Right ventricle myocardium inferior (tissue), 1 donor: ENCODE measurements at regions not wholly inside any gene's neighbourhood (a gene's known extent, or its start where the extent isn't known, plus 50 kb on each side); places are given as distances from the start of the nearest gene placed in this dataset.
"Not testable (repeated sequence)": the region's sequence is repeated elsewhere in the genome, so short reads cannot be mapped to it uniquely, and the experiment has no call there.

Experiments
- ATAC-seq: fragments of 200-7000 bp; cut with Tn5 transposase; one replicate; pipeline ENCODE4 v1.9.1; 2020; ENCODE audit warnings: mild to moderate bottlenecking, moderate library complexity
- DNase-seq: peaks from one replicate; pipeline ENCODE4 v3.0.0; 2021; ENCODE audit errors: missing footprints
- intact Hi-C: fragments of 100-400 bp; cut with DNase I; formaldehyde crosslinking; loops from one replicate; pipeline ENCODE4 v1.11.0; 2022
- donor health status: DM: no; HTN: yes; CAD: no; lungs with severe emphysema.

GRCh38 chr14:83101846-83102245, 1568.2 kb upstream of the SEL1L start:
- DNase-seq: no peak
- intact Hi-C loops: no loop called here
- ATAC-seq: no peak

- DNase-seq (no peak), ATAC-seq (no peak)
- intact Hi-C loops: no loop called here
Measured at GRCh38 chr14:83118029-83118428, 1584.4 kb upstream of the SEL1L start.

- no peak for ATAC-seq
- DNase-seq: no peak
- intact Hi-C loops: no loop called here
Measured at GRCh38 chr14:83120187-83120586, 1586.5 kb upstream of the SEL1L start.

- ATAC-seq (no peak), DNase-seq (no peak)
- intact Hi-C loops: no loop called here
Measured at GRCh38 chr14:83126076-83126475, 1592.4 kb upstream of the SEL1L start.

- intact Hi-C loops: no loop called here
Measured at GRCh38 chr14:83128783-83129182, 1595.1 kb upstream of the SEL1L start.

GRCh38 chr14:83129496-83129895, 1595.8 kb upstream of the SEL1L start:
- DNase-seq (no peak), ATAC-seq (no peak)
- intact Hi-C loops: no loop called here

More at GRCh38 chr14:83128783-83129182, 1595.1 kb upstream of the SEL1L start:
- no peak for ATAC-seq
- no peak for DNase-seq

- DNase-seq (no peak), ATAC-seq (no peak)
- intact Hi-C loops: no loop called here
Measured at GRCh38 chr14:83133981-83134645, 1600.5 kb upstream of the SEL1L start.

- ATAC-seq (no peak), DNase-seq (no peak)
- intact Hi-C loops: no loop called here
Measured at GRCh38 chr14:83140756-83141155, 1607.1 kb upstream of the SEL1L start.

GRCh38 chr14:83147006-83147405, 1613.4 kb upstream of the SEL1L start:
- DNase-seq: no peak
- intact Hi-C loops: no loop called here

GRCh38 chr14:83151571-83151970, 1617.9 kb upstream of the SEL1L start:
- DNase-seq (no peak), ATAC-seq (no peak)
- intact Hi-C loops: no loop called here

More at GRCh38 chr14:83147006-83147405, 1613.4 kb upstream of the SEL1L start:
- ATAC-seq: no peak

- no peak for DNase-seq
- no peak for ATAC-seq
- intact Hi-C loops: no loop called here
Measured at GRCh38 chr14:83153081-83153480, 1619.4 kb upstream of the SEL1L start.

- intact Hi-C loops: no loop called here
- DNase-seq (no peak), ATAC-seq (no peak)
Measured at GRCh38 chr14:83162361-83162929, 1628.8 kb upstream of the SEL1L start.

- intact Hi-C loops: no loop called here
- ATAC-seq (no peak), DNase-seq (no peak)
Measured at GRCh38 chr14:83163016-83163415, 1629.4 kb upstream of the SEL1L start.

GRCh38 chr14:83164016-83164415, 1630.4 kb upstream of the SEL1L start:
- intact Hi-C loops: no loop called here
- peak; percentile 69 for ATAC-seq
- no peak for DNase-seq

GRCh38 chr14:83164591-83164990, 1630.9 kb upstream of the SEL1L start:
- ATAC-seq: no peak
- intact Hi-C loops: no loop called here

GRCh38 chr14:83170165-83170564, 1636.5 kb upstream of the SEL1L start:
- intact Hi-C loops: no loop called here
- ATAC-seq: no peak
- DNase-seq: no peak

More at GRCh38 chr14:83164591-83164990, 1630.9 kb upstream of the SEL1L start:
- DNase-seq: no peak

GRCh38 chr14:83171761-83172160, 1638.1 kb upstream of the SEL1L start:
- ATAC-seq (no peak), DNase-seq (no peak)
- intact Hi-C loops: no loop called here

- intact Hi-C loops: no loop called here
- no peak for ATAC-seq
- DNase-seq: no peak
Measured at GRCh38 chr14:83172363-83172762, 1638.7 kb upstream of the SEL1L start.

GRCh38 chr14:83173687-83174086, 1640.0 kb upstream of the SEL1L start:
- DNase-seq (no peak), ATAC-seq (no peak)
- intact Hi-C loops: no loop called here

- DNase-seq: no peak
- intact Hi-C loops: no loop called here
- ATAC-seq: no peak
Measured at GRCh38 chr14:83184531-83184930, 1650.9 kb upstream of the SEL1L start.

GRCh38 chr14:83188311-83188710, 1654.7 kb upstream of the SEL1L start:
- DNase-seq, intact Hi-C loops, ATAC-seq: not testable (repeated sequence)
